ENCODE measurements at regions not wholly inside any gene's neighbourhood (a gene's known extent, or its start where the extent isn't known, plus 50 kb on each side); places are given as distances from the start of the nearest gene placed in this dataset.

DNA sequence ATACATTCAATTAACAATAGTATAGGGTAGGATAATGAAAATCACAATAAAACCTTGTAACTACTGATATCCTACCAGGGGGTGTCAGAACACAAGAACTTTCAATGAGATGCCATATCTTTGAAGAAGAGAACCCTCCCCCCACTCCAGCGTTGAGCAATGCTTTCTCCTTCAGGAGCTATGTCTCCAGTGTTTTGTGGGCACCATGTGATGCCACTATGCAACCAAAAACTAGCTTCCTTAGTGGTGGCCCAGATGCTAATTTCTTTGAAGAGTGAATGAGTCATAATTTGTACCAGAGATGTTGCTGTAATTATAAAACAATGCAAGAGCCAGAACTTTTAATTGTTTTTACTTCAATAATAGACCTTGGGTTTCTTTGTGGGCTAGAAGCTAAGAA, 76.0 kb upstream of the ADO start:
- no peaks in the 10 kb centered on the region for H3F3A ChIP-seq (replicated peaks; ENCODE audit: low read depth)
- Mint-ChIP-seq H3K27me3 (ENCODE audit: insufficient read depth, low read depth, poor library complexity) (no peaks in the 10 kb centered on the region), H3K4me3 (no peak overlapping the region), H3K27ac (no peak overlapping the region), H3K36me3 (ENCODE audit: low read depth) (no peaks in the 10 kb centered on the region), H3K4me1 (no peaks in the 10 kb centered on the region), H3K9me3 (no peaks in the 10 kb centered on the region)
- no peak overlapping the region for H3K4me2 ChIP-seq
- DNase-seq (ENCODE audit: low spot score) (no peak), ATAC-seq (no peak)
- H4K20me1 ChIP-seq (replicated peaks; ENCODE audit: insufficient read depth): no peaks in the 10 kb centered on the region
- H3K27ac ChIP-seq (ENCODE audit: low read depth): no peak overlapping the region
- no peaks in the 10 kb centered on the region for H3K79me2 ChIP-seq (replicated peaks; ENCODE audit: insufficient read depth)
- H3K36me3 ChIP-seq (ENCODE audit: insufficient read depth): no peaks in the 10 kb centered on the region
- no peaks in the 10 kb centered on the region for H3K27me3 ChIP-seq (ENCODE audit: insufficient read depth)
- H3K4me1 ChIP-seq (ENCODE audit: insufficient read depth): no peaks in the 10 kb centered on the region
- H3K4me3 ChIP-seq: no peak overlapping the region
- no peak overlapping the region for H2AFZ ChIP-seq
- no peaks in the 10 kb centered on the region; the same call in 1 of the 2 replicates for H3K9me2 ChIP-seq (ENCODE audit: insufficient read depth)
- TF ChIP-seq, protein P1, sequence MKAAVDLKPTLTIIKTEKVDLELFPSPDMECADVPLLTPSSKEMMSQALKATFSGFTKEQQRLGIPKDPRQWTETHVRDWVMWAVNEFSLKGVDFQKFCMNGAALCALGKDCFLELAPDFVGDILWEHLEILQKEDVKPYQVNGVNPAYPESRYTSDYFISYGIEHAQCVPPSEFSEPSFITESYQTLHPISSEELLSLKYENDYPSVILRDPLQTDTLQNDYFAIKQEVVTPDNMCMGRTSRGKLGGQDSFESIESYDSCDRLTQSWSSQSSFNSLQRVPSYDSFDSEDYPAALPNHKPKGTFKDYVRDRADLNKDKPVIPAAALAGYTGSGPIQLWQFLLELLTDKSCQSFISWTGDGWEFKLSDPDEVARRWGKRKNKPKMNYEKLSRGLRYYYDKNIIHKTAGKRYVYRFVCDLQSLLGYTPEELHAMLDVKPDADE (IDR thresholded peaks at IDR 0.05): no peak
- TF ChIP-seq EZH2phosphoT487 (IDR thresholded peaks at IDR 0.05; ENCODE audit: unreplicated experiment) (no peak), POLR2AphosphoS5 (IDR thresholded peaks at IDR 0.05; ENCODE audit: low read depth) (no peak), NANOG (IDR thresholded peaks at IDR 0.05; ENCODE audit: borderline replicate concordance) (no peak), ZNF114 (CRISPR knock-in tag; IDR thresholded peaks at IDR 0.05) (no peak), EZH2 (IDR thresholded peaks at IDR 0.05; ENCODE audit: low read depth, unreplicated experiment) (no peak), CREB1 (CRISPR knock-in tag; IDR thresholded peaks at IDR 0.05; ENCODE audit: low read depth) (no peak), STAT1 (IDR thresholded peaks at IDR 0.05; ENCODE audit: unreplicated experiment) (no peak), ZNF331 (CRISPR knock-in tag; IDR thresholded peaks at IDR 0.05; ENCODE audit: low read depth) (no peak), JUNB (IDR thresholded peaks at IDR 0.05; ENCODE audit: unreplicated experiment) (no peak)
- TF ChIP-seq, protein P2, sequence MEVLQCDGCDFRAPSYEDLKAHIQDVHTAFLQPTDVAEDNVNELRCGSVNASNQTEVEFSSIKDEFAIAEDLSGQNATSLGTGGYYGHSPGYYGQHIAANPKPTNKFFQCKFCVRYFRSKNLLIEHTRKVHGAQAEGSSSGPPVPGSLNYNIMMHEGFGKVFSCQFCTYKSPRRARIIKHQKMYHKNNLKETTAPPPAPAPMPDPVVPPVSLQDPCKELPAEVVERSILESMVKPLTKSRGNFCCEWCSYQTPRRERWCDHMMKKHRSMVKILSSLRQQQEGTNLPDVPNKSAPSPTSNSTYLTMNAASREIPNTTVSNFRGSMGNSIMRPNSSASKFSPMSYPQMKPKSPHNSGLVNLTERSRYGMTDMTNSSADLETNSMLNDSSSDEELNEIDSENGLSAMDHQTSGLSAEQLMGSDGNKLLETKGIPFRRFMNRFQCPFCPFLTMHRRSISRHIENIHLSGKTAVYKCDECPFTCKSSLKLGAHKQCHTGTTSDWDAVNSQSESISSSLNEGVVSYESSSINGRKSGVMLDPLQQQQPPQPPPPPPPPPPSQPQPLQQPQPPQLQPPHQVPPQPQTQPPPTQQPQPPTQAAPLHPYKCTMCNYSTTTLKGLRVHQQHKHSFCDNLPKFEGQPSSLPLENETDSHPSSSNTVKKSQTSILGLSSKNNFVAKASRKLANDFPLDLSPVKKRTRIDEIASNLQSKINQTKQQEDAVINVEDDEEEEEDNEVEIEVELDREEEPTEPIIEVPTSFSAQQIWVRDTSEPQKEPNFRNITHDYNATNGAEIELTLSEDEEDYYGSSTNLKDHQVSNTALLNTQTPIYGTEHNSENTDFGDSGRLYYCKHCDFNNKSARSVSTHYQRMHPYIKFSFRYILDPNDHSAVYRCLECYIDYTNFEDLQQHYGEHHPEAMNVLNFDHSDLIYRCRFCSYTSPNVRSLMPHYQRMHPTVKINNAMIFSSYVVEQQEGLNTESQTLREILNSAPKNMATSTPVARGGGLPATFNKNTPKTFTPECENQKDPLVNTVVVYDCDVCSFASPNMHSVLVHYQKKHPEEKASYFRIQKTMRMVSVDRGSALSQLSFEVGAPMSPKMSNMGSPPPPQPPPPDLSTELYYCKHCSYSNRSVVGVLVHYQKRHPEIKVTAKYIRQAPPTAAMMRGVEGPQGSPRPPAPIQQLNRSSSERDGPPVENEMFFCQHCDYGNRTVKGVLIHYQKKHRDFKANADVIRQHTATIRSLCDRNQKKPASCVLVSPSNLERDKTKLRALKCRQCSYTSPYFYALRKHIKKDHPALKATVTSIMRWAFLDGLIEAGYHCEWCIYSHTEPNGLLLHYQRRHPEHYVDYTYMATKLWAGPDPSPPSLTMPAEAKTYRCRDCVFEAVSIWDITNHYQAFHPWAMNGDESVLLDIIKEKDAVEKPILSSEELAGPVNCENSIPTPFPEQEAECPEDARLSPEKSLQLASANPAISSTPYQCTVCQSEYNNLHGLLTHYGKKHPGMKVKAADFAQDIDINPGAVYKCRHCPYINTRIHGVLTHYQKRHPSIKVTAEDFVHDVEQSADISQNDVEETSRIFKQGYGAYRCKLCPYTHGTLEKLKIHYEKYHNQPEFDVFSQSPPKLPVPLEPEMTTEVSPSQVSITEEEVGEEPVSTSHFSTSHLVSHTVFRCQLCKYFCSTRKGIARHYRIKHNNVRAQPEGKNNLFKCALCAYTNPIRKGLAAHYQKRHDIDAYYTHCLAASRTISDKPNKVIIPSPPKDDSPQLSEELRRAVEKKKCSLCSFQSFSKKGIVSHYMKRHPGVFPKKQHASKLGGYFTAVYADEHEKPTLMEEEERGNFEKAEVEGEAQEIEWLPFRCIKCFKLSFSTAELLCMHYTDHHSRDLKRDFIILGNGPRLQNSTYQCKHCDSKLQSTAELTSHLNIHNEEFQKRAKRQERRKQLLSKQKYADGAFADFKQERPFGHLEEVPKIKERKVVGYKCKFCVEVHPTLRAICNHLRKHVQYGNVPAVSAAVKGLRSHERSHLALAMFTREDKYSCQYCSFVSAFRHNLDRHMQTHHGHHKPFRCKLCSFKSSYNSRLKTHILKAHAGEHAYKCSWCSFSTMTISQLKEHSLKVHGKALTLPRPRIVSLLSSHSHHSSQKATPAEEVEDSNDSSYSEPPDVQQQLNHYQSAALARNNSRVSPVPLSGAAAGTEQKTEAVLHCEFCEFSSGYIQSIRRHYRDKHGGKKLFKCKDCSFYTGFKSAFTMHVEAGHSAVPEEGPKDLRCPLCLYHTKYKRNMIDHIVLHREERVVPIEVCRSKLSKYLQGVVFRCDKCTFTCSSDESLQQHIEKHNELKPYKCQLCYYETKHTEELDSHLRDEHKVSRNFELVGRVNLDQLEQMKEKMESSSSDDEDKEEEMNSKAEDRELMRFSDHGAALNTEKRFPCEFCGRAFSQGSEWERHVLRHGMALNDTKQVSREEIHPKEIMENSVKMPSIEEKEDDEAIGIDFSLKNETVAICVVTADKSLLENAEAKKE (CRISPR knock-in tag; IDR thresholded peaks at IDR 0.05): no peak
- TF ChIP-seq, protein P3, sequence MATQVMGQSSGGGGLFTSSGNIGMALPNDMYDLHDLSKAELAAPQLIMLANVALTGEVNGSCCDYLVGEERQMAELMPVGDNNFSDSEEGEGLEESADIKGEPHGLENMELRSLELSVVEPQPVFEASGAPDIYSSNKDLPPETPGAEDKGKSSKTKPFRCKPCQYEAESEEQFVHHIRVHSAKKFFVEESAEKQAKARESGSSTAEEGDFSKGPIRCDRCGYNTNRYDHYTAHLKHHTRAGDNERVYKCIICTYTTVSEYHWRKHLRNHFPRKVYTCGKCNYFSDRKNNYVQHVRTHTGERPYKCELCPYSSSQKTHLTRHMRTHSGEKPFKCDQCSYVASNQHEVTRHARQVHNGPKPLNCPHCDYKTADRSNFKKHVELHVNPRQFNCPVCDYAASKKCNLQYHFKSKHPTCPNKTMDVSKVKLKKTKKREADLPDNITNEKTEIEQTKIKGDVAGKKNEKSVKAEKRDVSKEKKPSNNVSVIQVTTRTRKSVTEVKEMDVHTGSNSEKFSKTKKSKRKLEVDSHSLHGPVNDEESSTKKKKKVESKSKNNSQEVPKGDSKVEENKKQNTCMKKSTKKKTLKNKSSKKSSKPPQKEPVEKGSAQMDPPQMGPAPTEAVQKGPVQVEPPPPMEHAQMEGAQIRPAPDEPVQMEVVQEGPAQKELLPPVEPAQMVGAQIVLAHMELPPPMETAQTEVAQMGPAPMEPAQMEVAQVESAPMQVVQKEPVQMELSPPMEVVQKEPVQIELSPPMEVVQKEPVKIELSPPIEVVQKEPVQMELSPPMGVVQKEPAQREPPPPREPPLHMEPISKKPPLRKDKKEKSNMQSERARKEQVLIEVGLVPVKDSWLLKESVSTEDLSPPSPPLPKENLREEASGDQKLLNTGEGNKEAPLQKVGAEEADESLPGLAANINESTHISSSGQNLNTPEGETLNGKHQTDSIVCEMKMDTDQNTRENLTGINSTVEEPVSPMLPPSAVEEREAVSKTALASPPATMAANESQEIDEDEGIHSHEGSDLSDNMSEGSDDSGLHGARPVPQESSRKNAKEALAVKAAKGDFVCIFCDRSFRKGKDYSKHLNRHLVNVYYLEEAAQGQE (IDR thresholded peaks at IDR 0.05; ENCODE audit: unreplicated experiment): no peak
- TF ChIP-seq, protein P4, sequence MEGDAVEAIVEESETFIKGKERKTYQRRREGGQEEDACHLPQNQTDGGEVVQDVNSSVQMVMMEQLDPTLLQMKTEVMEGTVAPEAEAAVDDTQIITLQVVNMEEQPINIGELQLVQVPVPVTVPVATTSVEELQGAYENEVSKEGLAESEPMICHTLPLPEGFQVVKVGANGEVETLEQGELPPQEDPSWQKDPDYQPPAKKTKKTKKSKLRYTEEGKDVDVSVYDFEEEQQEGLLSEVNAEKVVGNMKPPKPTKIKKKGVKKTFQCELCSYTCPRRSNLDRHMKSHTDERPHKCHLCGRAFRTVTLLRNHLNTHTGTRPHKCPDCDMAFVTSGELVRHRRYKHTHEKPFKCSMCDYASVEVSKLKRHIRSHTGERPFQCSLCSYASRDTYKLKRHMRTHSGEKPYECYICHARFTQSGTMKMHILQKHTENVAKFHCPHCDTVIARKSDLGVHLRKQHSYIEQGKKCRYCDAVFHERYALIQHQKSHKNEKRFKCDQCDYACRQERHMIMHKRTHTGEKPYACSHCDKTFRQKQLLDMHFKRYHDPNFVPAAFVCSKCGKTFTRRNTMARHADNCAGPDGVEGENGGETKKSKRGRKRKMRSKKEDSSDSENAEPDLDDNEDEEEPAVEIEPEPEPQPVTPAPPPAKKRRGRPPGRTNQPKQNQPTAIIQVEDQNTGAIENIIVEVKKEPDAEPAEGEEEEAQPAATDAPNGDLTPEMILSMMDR (conservative IDR thresholded peaks at IDR 0.05; ENCODE audit: low read depth in 2 of 2): no peak
